Transverse colon (tissue), 4 donors: ENCODE measurements at regions not wholly inside any gene's neighbourhood (a gene's known extent, or its start where the extent isn't known, plus 50 kb on each side); places are given as distances from the start of the nearest gene placed in this dataset.
"Not testable (repeated sequence)": the region's sequence is repeated elsewhere in the genome, so short reads cannot be mapped to it uniquely, and the experiment has no call there.

ENCODE experiments used
- DNase-seq: peaks from one replicate; pipeline ENCODE4 v3.0.0-alpha.2; 2019
- H3K27ac ChIP-seq, 4 donors: fragments of 200-600 bp; sonication (generic); 2 replicates each; pipeline ENCODE4 v1.5.1; 2016 to 2018; ENCODE audit warnings: inconsistent platforms in 4 of 4
- H3K27me3 ChIP-seq: fragments of 200-600 bp; sonication (generic); 2 replicates; pipeline ENCODE4 v1.5.1; 2017; ENCODE audit warnings: inconsistent platforms
- H3K36me3 ChIP-seq, 4 donors: fragments of 200-600 bp; sonication (generic); 2 replicates each; pipeline ENCODE4 v1.5.1; 2017 to 2019; ENCODE audit warnings: inconsistent platforms in 4 of 4
- H3K4me1 ChIP-seq, 4 donors: fragments of 200-600 bp; sonication (generic); 2 replicates each; pipeline ENCODE4 v1.5.1; 2017 to 2020; ENCODE audit warnings: inconsistent platforms in 4 of 4
- H3K4me3 ChIP-seq, 4 donors: fragments of 200-600 bp; sonication (generic); 1 replicate in 1 of 4; 2 replicates in 3 of 4; pipeline versions ENCODE4 v1.5.1 to v1.6.1; 2017 to 2019; ENCODE audit warnings: inconsistent platforms in 4 of 4
- H3K9me3 ChIP-seq, 2 donors: fragments of 200-600 bp; sonication (generic); 2 replicates each; pipeline ENCODE4 v1.5.1; 2017 to 2019; ENCODE audit warnings: inconsistent platforms in 2 of 2
- EP300 ChIP-seq: sonication (generic); formaldehyde crosslinking; IDR thresholded peaks from one replicate; pipeline ENCODE4 v1.6.1; 2017; ENCODE audit warnings: antibody characterized with exemption, low read depth
- POLR2A ChIP-seq: fragments of 450-650 bp; IDR thresholded peaks from one replicate; pipeline ENCODE4 v1.6.1; 2016; ENCODE audit warnings: antibody characterized with exemption, mild to moderate bottlenecking, moderate library complexity
- POLR2AphosphoS5 ChIP-seq, 3 donors: sonication (generic); formaldehyde crosslinking; IDR thresholded peaks; one replicate each; pipeline ENCODE4 v1.6.1; 2016; ENCODE audit warnings: antibody characterized with exemption in 3 of 3
- WGBS, 2 donors: methylation state at CpG; one replicate each; pipeline ENCODE4 v1.1.5; 2018; ENCODE audit warnings: low coverage in 1 of 2; 5-methylcytosine and 5-hydroxymethylcytosine counted together
- in situ Hi-C, 4 donors: fragments of 200-750 bp; cut with MboI; loops; one replicate each; pipeline versions ENCODE4 v1.15.0 to v1.15.1; 2017; ENCODE audit warnings: low sequenced_read_pairs in 3 of 4, low pct_ligation_motif_present in 1 of 4, low pct_unique_long_range_greater_than_20kb in 1 of 4
- intact Hi-C: fragments of 100-400 bp; cut with DNase I; formaldehyde crosslinking; loops from one replicate; pipeline ENCODE4 v1.15.1; 2023; ENCODE audit warnings: low total_unique reads
- TF ChIP-seq, protein P1 (sequence below), 5 experiments: fragments of 200-600 bp in 3 of 5; fragments of 450-650 bp in 2 of 5; sonication (generic) in 3 of 5; IDR thresholded peaks; 1 replicate in 2 of 5; 2 replicates in 3 of 5; pipeline ENCODE4 v1.5.1; 2016 to 2017; ENCODE audit warnings: antibody characterized with exemption in 5 of 5, inconsistent platforms in 3 of 5, mild to moderate bottlenecking in 2 of 5, moderate library complexity in 1 of 5

GRCh38 chr20:53725575-53725970 is 131.9 kb upstream of the ZNF217 start:
- no peaks in the 10 kb centered on the region for H3K9me3 ChIP-seq
- no peak for TF ChIP-seq EP300
- TF ChIP-seq POLR2A: no peak
- TF ChIP-seq, protein P1, sequence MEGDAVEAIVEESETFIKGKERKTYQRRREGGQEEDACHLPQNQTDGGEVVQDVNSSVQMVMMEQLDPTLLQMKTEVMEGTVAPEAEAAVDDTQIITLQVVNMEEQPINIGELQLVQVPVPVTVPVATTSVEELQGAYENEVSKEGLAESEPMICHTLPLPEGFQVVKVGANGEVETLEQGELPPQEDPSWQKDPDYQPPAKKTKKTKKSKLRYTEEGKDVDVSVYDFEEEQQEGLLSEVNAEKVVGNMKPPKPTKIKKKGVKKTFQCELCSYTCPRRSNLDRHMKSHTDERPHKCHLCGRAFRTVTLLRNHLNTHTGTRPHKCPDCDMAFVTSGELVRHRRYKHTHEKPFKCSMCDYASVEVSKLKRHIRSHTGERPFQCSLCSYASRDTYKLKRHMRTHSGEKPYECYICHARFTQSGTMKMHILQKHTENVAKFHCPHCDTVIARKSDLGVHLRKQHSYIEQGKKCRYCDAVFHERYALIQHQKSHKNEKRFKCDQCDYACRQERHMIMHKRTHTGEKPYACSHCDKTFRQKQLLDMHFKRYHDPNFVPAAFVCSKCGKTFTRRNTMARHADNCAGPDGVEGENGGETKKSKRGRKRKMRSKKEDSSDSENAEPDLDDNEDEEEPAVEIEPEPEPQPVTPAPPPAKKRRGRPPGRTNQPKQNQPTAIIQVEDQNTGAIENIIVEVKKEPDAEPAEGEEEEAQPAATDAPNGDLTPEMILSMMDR (IDR thresholded peaks at IDR 0.05): no peak
- TF ChIP-seq POLR2AphosphoS5 (IDR thresholded peaks at IDR 0.05): no peak
- intact Hi-C loops (no loop called here), in situ Hi-C loops (no loop called here)
- no peaks in the 10 kb centered on the region for H3K36me3 ChIP-seq
- no peaks in the 10 kb centered on the region for H3K27me3 ChIP-seq
- H3K4me1 ChIP-seq: no peaks in the 10 kb centered on the region
- no peak overlapping the region for H3K27ac ChIP-seq
- no peak overlapping the region for H3K4me3 ChIP-seq
- DNase-seq: no peak
- 94 to 98% methylated on average over 7 to 11 of the region's 11 CpGs for WGBS, 2 donors

GRCh38 chr20:53723621-53724020 is 130.0 kb upstream of the ZNF217 start:
- H3K4me3 ChIP-seq: no peak overlapping the region
- no peak for TF ChIP-seq EP300
- TF ChIP-seq, protein P1 (IDR thresholded peaks at IDR 0.05): no peak
- TF ChIP-seq POLR2A: no peak
- no peak for TF ChIP-seq POLR2AphosphoS5 (IDR thresholded peaks at IDR 0.05)
- DNase-seq: no peak
- no peaks in the 10 kb centered on the region for H3K4me1 ChIP-seq
- no peaks in the 10 kb centered on the region for H3K9me3 ChIP-seq
- 81 to 93% methylated on average over 7 of the region's 7 CpGs for WGBS, 2 donors
- H3K36me3 ChIP-seq: no peaks in the 10 kb centered on the region
- no peaks in the 10 kb centered on the region for H3K27me3 ChIP-seq
- in situ Hi-C loops: no loop called here
- intact Hi-C loops: no loop called here
- no peak overlapping the region for H3K27ac ChIP-seq

DNA sequence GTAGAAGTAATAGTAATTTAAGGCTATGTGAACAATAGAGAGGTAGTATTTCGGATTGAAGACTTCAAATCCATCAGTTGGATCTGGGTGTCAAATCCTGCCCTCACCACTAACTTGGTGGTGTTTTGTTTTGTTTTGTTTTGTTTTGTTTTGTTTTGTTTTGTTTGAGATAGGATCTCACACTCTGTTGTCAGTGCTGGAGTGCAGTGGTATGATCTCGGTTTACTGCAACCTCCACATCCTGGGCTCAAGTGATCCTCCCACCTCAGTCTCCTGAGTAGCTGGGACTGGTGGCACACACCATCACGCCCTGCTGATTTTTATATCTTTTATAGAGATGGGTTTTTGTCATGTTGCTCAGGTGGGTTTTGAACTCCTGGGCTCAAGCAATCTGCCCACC is 129.4 kb upstream of the ZNF217 start:
- Histone ChIP-seq H3K9me3 (no peaks in the 10 kb centered on the region), H3K27ac (no peak overlapping the region), H3K27me3 (no peaks in the 10 kb centered on the region), H3K4me3 (no peak overlapping the region), H3K36me3 (no peaks in the 10 kb centered on the region), H3K4me1 (no peaks in the 10 kb centered on the region)
- TF ChIP-seq POLR2A (no peak), EP300 (no peak), POLR2AphosphoS5 (IDR thresholded peaks at IDR 0.05) (no peak)
- TF ChIP-seq, protein P1 (IDR thresholded peaks at IDR 0.05): no peak
- 90 to 96% methylated on average over 2 to 3 of the region's 3 CpGs for WGBS, 2 donors
- intact Hi-C loops (no loop called here), in situ Hi-C loops (no loop called here)
- DNase-seq: no peak

DNA sequence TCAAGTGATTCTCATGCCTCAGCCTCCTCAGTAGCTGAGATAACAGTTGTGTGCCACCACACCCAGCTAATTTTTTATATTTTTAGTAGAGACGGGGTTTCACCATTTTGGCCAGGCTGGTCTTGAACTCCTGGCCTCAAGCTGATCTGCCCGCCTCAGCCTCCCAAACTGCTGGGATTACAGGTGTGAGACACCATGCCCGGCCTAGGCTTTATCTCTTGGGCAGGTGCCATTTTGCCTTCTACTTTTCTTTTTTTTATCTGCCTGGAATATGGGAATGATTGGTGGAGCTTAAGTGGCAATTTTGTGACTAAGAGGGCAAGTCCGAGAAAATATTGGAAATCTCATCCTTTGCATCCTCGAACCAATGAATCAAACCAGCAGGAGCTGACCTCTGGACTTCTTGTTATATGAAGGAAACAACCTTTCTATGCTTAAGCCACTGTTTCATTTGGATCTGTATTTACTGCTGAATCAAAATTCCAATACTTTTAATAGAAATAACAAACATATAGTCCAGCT is 128.9 kb upstream of the ZNF217 start:
- intact Hi-C loops: no loop called here
- WGBS, 2 donors: 85 to 96% methylated on average over 2 to 5 of the region's 5 CpGs

DNA sequence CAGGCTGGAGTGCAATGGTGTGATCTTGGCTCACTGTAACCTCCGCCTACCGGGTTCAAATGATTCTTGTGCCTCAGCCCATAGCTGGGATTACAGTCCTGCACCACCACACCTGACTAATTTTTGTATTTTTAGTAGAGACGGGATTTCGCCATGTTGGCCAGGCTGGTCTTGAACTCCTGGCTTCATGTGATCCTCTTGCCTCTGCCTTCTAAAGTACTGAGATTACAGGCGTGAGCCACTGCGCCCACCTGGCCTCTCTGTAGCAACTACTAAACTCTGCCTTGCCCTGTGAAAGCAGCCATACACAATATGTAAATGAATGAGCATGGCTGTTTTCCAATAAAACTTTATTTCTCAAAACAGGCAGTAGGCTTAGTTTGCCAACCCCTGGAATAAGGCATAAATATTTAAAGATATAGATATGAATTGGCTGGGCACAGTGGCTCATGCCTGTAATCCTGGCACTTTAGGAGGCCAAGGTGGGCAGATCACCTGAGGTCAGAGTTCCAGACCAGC is 127.9 kb upstream of the ZNF217 start:
- H3K9me3 ChIP-seq, H3K27me3 ChIP-seq, H3K4me3 ChIP-seq, H3K27ac ChIP-seq, DNase-seq, in situ Hi-C loops, intact Hi-C loops, H3K4me1 ChIP-seq, H3K36me3 ChIP-seq: not testable (repeated sequence)
- WGBS, 2 donors: 92 to 96% methylated on average over 4 to 6 of the region's 6 CpGs

More for the DNA sequence above, 128.9 kb upstream of the ZNF217 start:
- H3K27me3 ChIP-seq: no peaks in the 10 kb centered on the region
- no peaks in the 10 kb centered on the region for H3K9me3 ChIP-seq
- TF ChIP-seq EP300: no peak
- TF ChIP-seq, protein P1 (IDR thresholded peaks at IDR 0.05): no peak
- no peak for TF ChIP-seq POLR2A
- no peak for TF ChIP-seq POLR2AphosphoS5 (IDR thresholded peaks at IDR 0.05)
- in situ Hi-C loops: no loop called here
- no peak overlapping the region for H3K27ac ChIP-seq
- DNase-seq: no peak
- H3K4me1 ChIP-seq: no peaks in the 10 kb centered on the region
- no peaks in the 10 kb centered on the region for H3K36me3 ChIP-seq
- H3K4me3 ChIP-seq: no peak overlapping the region

- intact Hi-C loops, H3K9me3 ChIP-seq, H3K4me1 ChIP-seq, H3K36me3 ChIP-seq, DNase-seq, in situ Hi-C loops, H3K4me3 ChIP-seq, H3K27me3 ChIP-seq, H3K27ac ChIP-seq: not testable (repeated sequence)
- WGBS, 2 donors: 89 to 90% methylated on average over 1 to 8 of the region's 8 CpGs
These were observed 125.6 kb upstream of the ZNF217 start for GRCh38 chr20:53719171-53719803.
